ENCODE measurements at regions not wholly inside any gene's neighbourhood (a gene's known extent, or its start where the extent isn't known, plus 50 kb on each side); places are given as distances from the start of the nearest gene placed in this dataset.
"Not testable (repeated sequence)": the region's sequence is repeated elsewhere in the genome, so short reads cannot be mapped to it uniquely, and the experiment has no call there.

DNA sequence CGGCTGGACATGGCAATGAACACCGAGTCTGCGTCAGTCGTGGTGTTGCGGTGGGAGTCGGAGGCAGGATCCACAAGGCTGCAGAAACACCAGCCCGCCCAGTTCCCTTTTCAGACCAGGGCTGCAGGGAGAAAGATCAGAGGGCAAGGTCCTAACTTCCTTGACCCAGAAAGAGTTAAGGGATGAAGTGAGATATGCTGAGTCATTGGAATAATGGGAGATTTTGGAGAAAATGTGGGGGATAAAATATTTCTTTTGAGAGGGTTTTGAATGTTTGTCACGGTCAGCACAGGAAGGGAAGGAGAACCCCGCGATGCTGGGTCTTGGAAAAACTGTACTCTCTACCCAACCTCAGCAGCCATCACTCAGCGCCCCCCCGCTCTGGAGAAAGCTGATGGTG, 416.0 kb downstream of the ICE1 start:
- no peak for DNase-seq
- no peaks in the 10 kb centered on the region for H3K9me3 ChIP-seq
- no peak overlapping the region for H3K27ac ChIP-seq
- no peaks in the 10 kb centered on the region for H3K4me1 ChIP-seq
- no peak overlapping the region for H3K4me3 ChIP-seq
- H3K27me3 ChIP-seq: no peaks in the 10 kb centered on the region
- TF ChIP-seq, protein P1, sequence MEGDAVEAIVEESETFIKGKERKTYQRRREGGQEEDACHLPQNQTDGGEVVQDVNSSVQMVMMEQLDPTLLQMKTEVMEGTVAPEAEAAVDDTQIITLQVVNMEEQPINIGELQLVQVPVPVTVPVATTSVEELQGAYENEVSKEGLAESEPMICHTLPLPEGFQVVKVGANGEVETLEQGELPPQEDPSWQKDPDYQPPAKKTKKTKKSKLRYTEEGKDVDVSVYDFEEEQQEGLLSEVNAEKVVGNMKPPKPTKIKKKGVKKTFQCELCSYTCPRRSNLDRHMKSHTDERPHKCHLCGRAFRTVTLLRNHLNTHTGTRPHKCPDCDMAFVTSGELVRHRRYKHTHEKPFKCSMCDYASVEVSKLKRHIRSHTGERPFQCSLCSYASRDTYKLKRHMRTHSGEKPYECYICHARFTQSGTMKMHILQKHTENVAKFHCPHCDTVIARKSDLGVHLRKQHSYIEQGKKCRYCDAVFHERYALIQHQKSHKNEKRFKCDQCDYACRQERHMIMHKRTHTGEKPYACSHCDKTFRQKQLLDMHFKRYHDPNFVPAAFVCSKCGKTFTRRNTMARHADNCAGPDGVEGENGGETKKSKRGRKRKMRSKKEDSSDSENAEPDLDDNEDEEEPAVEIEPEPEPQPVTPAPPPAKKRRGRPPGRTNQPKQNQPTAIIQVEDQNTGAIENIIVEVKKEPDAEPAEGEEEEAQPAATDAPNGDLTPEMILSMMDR (IDR thresholded peaks at IDR 0.05): no peak
- intact Hi-C loops (cut with DNase I; ENCODE audit: low total_unique reads): no loop called here
- H3K36me3 ChIP-seq: no peaks in the 10 kb centered on the region

DNA sequence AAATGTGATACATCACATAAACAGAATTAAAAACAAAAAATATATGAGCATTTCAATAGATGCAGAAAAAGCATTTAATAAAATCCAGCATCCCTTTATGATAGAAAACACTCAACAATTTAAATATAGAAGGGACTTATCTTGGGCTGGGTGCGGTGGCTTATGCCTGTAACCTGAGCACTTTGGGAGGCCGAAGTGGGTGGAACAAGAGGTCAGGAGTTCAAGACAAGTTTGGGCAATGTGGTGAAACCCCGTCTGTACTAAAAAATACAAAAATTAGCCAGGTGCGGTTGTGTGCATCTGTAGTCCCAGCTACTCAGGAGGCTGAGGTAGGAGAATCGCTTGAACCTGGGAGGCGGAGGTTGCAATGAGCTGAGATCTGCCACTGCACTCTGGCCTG, 409.1 kb downstream of the ICE1 start:
- H3K27ac ChIP-seq; H3K4me1 ChIP-seq; H3K27me3 ChIP-seq; H3K9me3 ChIP-seq; DNase-seq; H3K4me3 ChIP-seq; intact Hi-C loops (cut with DNase I; ENCODE audit: low total_unique reads); H3K36me3 ChIP-seq: not testable (repeated sequence)

DNA sequence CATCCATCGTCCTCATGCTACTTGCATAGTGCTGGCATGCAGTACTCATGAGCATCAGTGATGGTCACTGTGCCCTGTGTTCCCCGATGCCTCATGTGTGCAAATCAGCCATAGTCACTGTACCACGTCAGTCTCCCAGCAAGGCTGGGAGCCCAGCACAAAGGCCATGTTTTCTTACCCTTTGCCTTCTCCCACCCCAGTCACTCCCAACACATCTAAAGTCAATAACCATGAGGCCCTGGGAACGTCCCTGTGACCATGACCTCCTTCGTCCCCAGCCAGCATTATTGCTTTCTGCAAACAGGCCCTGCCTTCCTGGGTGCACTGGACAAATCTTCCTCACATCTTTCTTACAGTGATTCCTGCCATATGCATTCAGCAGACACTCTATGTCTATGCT, 406.1 kb downstream of the ICE1 start:
- no peaks in the 10 kb centered on the region for H3K27me3 ChIP-seq
- H3K36me3 ChIP-seq: no peaks in the 10 kb centered on the region
- H3K4me3 ChIP-seq: no peak overlapping the region
- TF ChIP-seq, protein P1 (IDR thresholded peaks at IDR 0.05): no peak
- H3K27ac ChIP-seq: no peak overlapping the region
- H3K9me3 ChIP-seq: no peaks in the 10 kb centered on the region
- DNase-seq: no peak
- intact Hi-C loops (cut with DNase I; ENCODE audit: low total_unique reads): no loop called here
- no peaks in the 10 kb centered on the region for H3K4me1 ChIP-seq

DNA sequence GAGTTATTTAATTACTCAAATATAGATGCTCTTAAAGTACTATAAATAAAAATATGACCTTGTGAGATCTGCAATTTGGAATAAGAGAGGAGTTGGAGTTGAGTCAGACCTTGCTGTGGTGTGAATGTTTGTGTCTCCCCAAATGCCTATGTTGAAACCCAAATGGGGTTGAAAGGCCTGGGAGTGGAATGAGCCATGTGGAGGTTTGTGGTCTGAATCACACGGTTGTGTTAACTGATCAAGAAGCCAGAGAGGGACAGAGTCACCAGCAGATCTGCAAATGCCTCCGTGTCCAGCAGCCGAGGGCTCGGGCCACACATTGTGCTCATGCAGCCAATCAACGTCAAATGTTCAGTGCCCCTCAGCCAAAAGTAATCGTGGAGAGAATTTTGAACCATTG, 404.4 kb downstream of the ICE1 start:
- DNase-seq: no peak
- no peaks in the 10 kb centered on the region for H3K27me3 ChIP-seq
- intact Hi-C loops (cut with DNase I; ENCODE audit: low total_unique reads): no loop called here

DNA sequence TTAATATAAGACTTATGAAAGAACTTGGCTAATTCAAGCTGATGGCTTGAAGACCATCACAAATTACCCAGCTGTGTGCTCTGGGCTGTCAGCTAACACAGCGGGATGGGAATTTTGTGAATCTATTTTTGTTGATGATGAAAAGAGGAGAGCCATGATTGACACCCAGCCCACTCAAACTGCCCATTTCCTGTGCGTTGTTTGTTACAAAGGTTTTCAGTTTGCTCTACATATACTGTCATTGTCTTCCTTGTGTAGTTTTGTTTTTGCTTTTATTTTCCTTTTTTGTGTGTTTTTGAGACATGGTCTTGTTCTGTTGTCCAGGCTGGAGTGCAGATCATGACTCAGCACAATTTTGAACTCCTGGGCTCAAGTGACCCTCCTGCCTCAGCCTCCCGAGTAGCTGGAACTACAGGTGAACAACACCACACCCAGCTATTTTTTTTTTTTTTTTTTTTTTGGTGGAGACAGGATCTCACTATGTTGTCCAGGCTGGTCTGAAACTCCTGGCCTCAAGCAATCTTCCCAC, 400.3 kb downstream of the ICE1 start:
- no peak overlapping the region for H3K4me3 ChIP-seq
- DNase-seq: no peak
- H3K9me3 ChIP-seq: no peaks in the 10 kb centered on the region
- no peaks in the 10 kb centered on the region for H3K36me3 ChIP-seq
- H3K27ac ChIP-seq: no peak overlapping the region
- TF ChIP-seq, protein P1 (IDR thresholded peaks at IDR 0.05): no peak
- no peaks in the 10 kb centered on the region for H3K27me3 ChIP-seq
- intact Hi-C loops (cut with DNase I; ENCODE audit: low total_unique reads): no loop called here
- no peaks in the 10 kb centered on the region for H3K4me1 ChIP-seq

More for the DNA sequence above, 404.4 kb downstream of the ICE1 start:
- Histone ChIP-seq H3K27ac (no peak overlapping the region), H3K36me3 (no peaks in the 10 kb centered on the region), H3K9me3 (no peaks in the 10 kb centered on the region), H3K4me3 (no peak overlapping the region), H3K4me1 (no peaks in the 10 kb centered on the region)
- TF ChIP-seq, protein P1 (IDR thresholded peaks at IDR 0.05): no peak

DNA sequence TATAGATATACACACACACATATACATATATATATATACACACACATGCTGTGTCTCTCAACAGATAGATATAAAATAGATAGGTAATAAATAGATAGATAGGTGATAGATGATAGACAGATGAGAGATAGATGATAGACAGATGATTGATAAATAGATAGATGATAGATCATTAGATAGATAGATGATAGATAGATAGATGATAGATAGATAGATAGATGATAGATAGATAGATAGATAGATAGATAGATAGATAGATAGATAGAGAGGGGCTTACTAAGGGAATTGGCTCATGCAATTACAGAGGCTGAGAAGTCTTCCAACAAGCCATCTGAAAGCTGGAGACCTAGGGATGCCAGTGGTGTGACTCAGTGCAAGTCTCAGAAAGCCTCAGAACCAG, 394.5 kb downstream of the ICE1 start:
- TF ChIP-seq, protein P1 (IDR thresholded peaks at IDR 0.05): no peak
- Histone ChIP-seq H3K9me3 (no peaks in the 10 kb centered on the region), H3K4me3 (no peak overlapping the region), H3K27ac (no peak overlapping the region), H3K27me3 (no peaks in the 10 kb centered on the region), H3K4me1 (peaks cover 0 to 5% (median 0%) of the 10 kb centered on the region in 4 donors), H3K36me3 (no peaks in the 10 kb centered on the region)
- no peak for DNase-seq
- intact Hi-C loops (cut with DNase I; ENCODE audit: low total_unique reads): no loop called here

Measured in tibial artery (tissue), 4 donors.